Effector memory CD8-positive, alpha-beta T cell (primary cell): ENCODE measurements at regions not wholly inside any gene's neighbourhood (a gene's known extent, or its start where the extent isn't known, plus 50 kb on each side); places are given as distances from the start of the nearest gene placed in this dataset.

Experiments used
- ATAC-seq: fragments of 150-1000 bp; cut with Tn5 transposase; replicated peaks from 2 replicates; pipeline ENCODE4 v1.10.0; 2021; ENCODE audit warnings: mild to moderate bottlenecking, moderate library complexity
- DNase-seq, 3 experiments: peaks; one replicate each; pipeline ENCODE4 v3.0.0; 2021
- H3K27ac Mint-ChIP-seq, 2 donors: one replicate each; pipeline ENCODE4 v1.8.0; 2022; ENCODE audit warnings: mild to moderate bottlenecking in 2 of 2, mixed read lengths in 2 of 2, moderate library complexity in 2 of 2
- H3K27me3 Mint-ChIP-seq, 2 donors: one replicate each; pipeline ENCODE4 v1.8.0; 2022; ENCODE audit warnings: mixed read lengths in 2 of 2
- H3K36me3 Mint-ChIP-seq: one replicate; pipeline ENCODE4 v1.8.0; 2022; ENCODE audit warnings: mild to moderate bottlenecking, moderate library complexity, mixed read lengths; ENCODE audit not compliant: insufficient read depth
- H3K4me1 Mint-ChIP-seq, 2 donors: one replicate each; pipeline ENCODE4 v1.8.0; 2022; ENCODE audit warnings: low read depth in 2 of 2, mixed read lengths in 2 of 2
- H3K4me3 Mint-ChIP-seq, 2 donors: one replicate each; pipeline ENCODE4 v1.8.0; 2022; ENCODE audit warnings: mild to moderate bottlenecking in 2 of 2, mixed read lengths in 2 of 2, moderate library complexity in 2 of 2
- H3K9me3 Mint-ChIP-seq, 2 donors: one replicate each; pipeline ENCODE4 v1.8.0; 2022; ENCODE audit warnings: mixed read lengths in 2 of 2

- H3K27ac Mint-ChIP-seq = no peak overlapping the region
- ATAC-seq = no peak
- no peaks in the 10 kb centered on the region for H3K27me3 Mint-ChIP-seq
- H3K36me3 Mint-ChIP-seq = no peaks in the 10 kb centered on the region
- no peaks in the 10 kb centered on the region for H3K9me3 Mint-ChIP-seq
- no peak overlapping the region for H3K4me3 Mint-ChIP-seq
- H3K4me1 Mint-ChIP-seq = no peaks in the 10 kb centered on the region
- no peak for DNase-seq
These were observed 188.0 kb upstream of the PGRMC2 start for GRCh38 chr4:128475597-128475996.

GRCh38 chr4:128471576-128471975 is 184.0 kb upstream of the PGRMC2 start:
- DNase-seq = no peak
- Mint-ChIP-seq H3K4me3 (no peak overlapping the region), H3K36me3 (no peaks in the 10 kb centered on the region), H3K27me3 (no peaks in the 10 kb centered on the region), H3K9me3 (no peaks in the 10 kb centered on the region), H3K4me1 (no peaks in the 10 kb centered on the region), H3K27ac (no peak overlapping the region)
- ATAC-seq = no peak

- no peaks in the 10 kb centered on the region for H3K4me1 Mint-ChIP-seq
These were observed 183.0 kb upstream of the PGRMC2 start for GRCh38 chr4:128470492-128471053.

GRCh38 chr4:128468123-128468989 is 180.7 kb upstream of the PGRMC2 start:
- Mint-ChIP-seq H3K4me3 (no peak overlapping the region), H3K36me3 (no peaks in the 10 kb centered on the region), H3K27me3 (no peaks in the 10 kb centered on the region), H3K9me3 (no peaks in the 10 kb centered on the region), H3K4me1 (no peaks in the 10 kb centered on the region), H3K27ac (no peak overlapping the region)
- ATAC-seq = no peak
- no peak for DNase-seq

More at GRCh38 chr4:128470492-128471053, 183.0 kb upstream of the PGRMC2 start:
- Mint-ChIP-seq H3K9me3 (no peaks in the 10 kb centered on the region), H3K27ac (no peak overlapping the region), H3K4me3 (no peak overlapping the region), H3K36me3 (no peaks in the 10 kb centered on the region), H3K27me3 (no peaks in the 10 kb centered on the region)
- ATAC-seq = no peak
- no peak for DNase-seq

- ATAC-seq (no peak), DNase-seq (no peak)
- H3K36me3 Mint-ChIP-seq = no peaks in the 10 kb centered on the region
- no peaks in the 10 kb centered on the region for H3K4me1 Mint-ChIP-seq
- H3K9me3 Mint-ChIP-seq = no peaks in the 10 kb centered on the region
- H3K4me3 Mint-ChIP-seq = no peak overlapping the region
- H3K27me3 Mint-ChIP-seq = no peaks in the 10 kb centered on the region
- no peak overlapping the region for H3K27ac Mint-ChIP-seq
These were observed 177.9 kb upstream of the PGRMC2 start for GRCh38 chr4:128465523-128465922.

- Mint-ChIP-seq H3K4me3 (no peak overlapping the region), H3K27me3 (no peaks in the 10 kb centered on the region), H3K36me3 (no peaks in the 10 kb centered on the region), H3K9me3 (no peaks in the 10 kb centered on the region), H3K4me1 (no peaks in the 10 kb centered on the region), H3K27ac (no peak overlapping the region)
- DNase-seq (no peak), ATAC-seq (no peak)
These were observed 175.4 kb upstream of the PGRMC2 start for GRCh38 chr4:128463006-128463405.

- Mint-ChIP-seq H3K36me3 (no peaks in the 10 kb centered on the region), H3K4me1 (no peaks in the 10 kb centered on the region), H3K4me3 (no peak overlapping the region), H3K9me3 (no peaks in the 10 kb centered on the region), H3K27ac (no peak overlapping the region), H3K27me3 (no peaks in the 10 kb centered on the region)
- DNase-seq (no peak), ATAC-seq (no peak)
These were observed 174.6 kb upstream of the PGRMC2 start for GRCh38 chr4:128462103-128462783.

GRCh38 chr4:128461291-128462102 is 173.9 kb upstream of the PGRMC2 start:
- H3K9me3 Mint-ChIP-seq = no peaks in the 10 kb centered on the region
- H3K27me3 Mint-ChIP-seq = no peaks in the 10 kb centered on the region
- H3K27ac Mint-ChIP-seq = no peak overlapping the region
- ATAC-seq = no peak
- no peaks in the 10 kb centered on the region for H3K36me3 Mint-ChIP-seq
- no peaks in the 10 kb centered on the region for H3K4me1 Mint-ChIP-seq
- no peak for DNase-seq
- no peak overlapping the region for H3K4me3 Mint-ChIP-seq

- Mint-ChIP-seq H3K27me3 (no peaks in the 10 kb centered on the region), H3K27ac (no peak overlapping the region), H3K4me3 (no peak overlapping the region), H3K36me3 (no peaks in the 10 kb centered on the region), H3K4me1 (peaks cover 0 to 1% of the 10 kb centered on the region in 2 donors), H3K9me3 (no peaks in the 10 kb centered on the region)
- ATAC-seq (no peak), DNase-seq (no peak)
These were observed 171.9 kb upstream of the PGRMC2 start for GRCh38 chr4:128459547-128459946.

- H3K27ac Mint-ChIP-seq = no peak overlapping the region
- no peak for DNase-seq
- peaks cover 0 to 8% of the 10 kb centered on the region in 2 donors for H3K4me1 Mint-ChIP-seq
- no peak for ATAC-seq
- H3K36me3 Mint-ChIP-seq = no peaks in the 10 kb centered on the region
- no peak overlapping the region for H3K4me3 Mint-ChIP-seq
- no peaks in the 10 kb centered on the region for H3K9me3 Mint-ChIP-seq
- H3K27me3 Mint-ChIP-seq = no peaks in the 10 kb centered on the region
These were observed 171.2 kb upstream of the PGRMC2 start for GRCh38 chr4:128458816-128459215.

- no peak overlapping the region for H3K27ac Mint-ChIP-seq
- H3K9me3 Mint-ChIP-seq = no peaks in the 10 kb centered on the region
- H3K4me1 Mint-ChIP-seq = peaks cover 0 to 8% of the 10 kb centered on the region in 2 donors
- ATAC-seq (no peak), DNase-seq (no peak)
- H3K27me3 Mint-ChIP-seq = no peaks in the 10 kb centered on the region
- no peaks in the 10 kb centered on the region for H3K36me3 Mint-ChIP-seq
- no peak overlapping the region for H3K4me3 Mint-ChIP-seq
These were observed 170.1 kb upstream of the PGRMC2 start for GRCh38 chr4:128457726-128458125.

GRCh38 chr4:128456171-128456570 is 168.6 kb upstream of the PGRMC2 start:
- DNase-seq = no peak

GRCh38 chr4:128455480-128455879 is 167.9 kb upstream of the PGRMC2 start:
- Mint-ChIP-seq H3K9me3 (no peaks in the 10 kb centered on the region), H3K27me3 (no peaks in the 10 kb centered on the region), H3K27ac (no peak overlapping the region), H3K36me3 (no peaks in the 10 kb centered on the region), H3K4me1 (peaks cover 0 to 8% of the 10 kb centered on the region in 2 donors), H3K4me3 (no peak overlapping the region)
- no peak for DNase-seq
- ATAC-seq = no peak

More at GRCh38 chr4:128456171-128456570, 168.6 kb upstream of the PGRMC2 start:
- Mint-ChIP-seq H3K27ac (no peak overlapping the region), H3K9me3 (no peaks in the 10 kb centered on the region), H3K4me3 (no peak overlapping the region), H3K4me1 (peaks cover 0 to 8% of the 10 kb centered on the region in 2 donors), H3K36me3 (no peaks in the 10 kb centered on the region), H3K27me3 (no peaks in the 10 kb centered on the region)
- ATAC-seq = no peak
